Choroid plexus epithelial cell (primary cell): ENCODE measurements at regions not wholly inside any gene's neighbourhood (a gene's known extent, or its start where the extent isn't known, plus 50 kb on each side); places are given as distances from the start of the nearest gene placed in this dataset.

ENCODE experiments used
- DNase-seq: peaks from one replicate; pipeline ENCODE4 v3.0.0-alpha.2; 2010; ENCODE audit warnings: low read depth
- H3K4me3 ChIP-seq: 2 replicates; pipeline ENCODE4 v1.5.1; 2011; ENCODE audit warnings: low read depth, mild to moderate bottlenecking, control low read depth, low read length, moderate library complexity
- TF ChIP-seq, protein P1 (sequence below): conservative IDR thresholded peaks from 2 replicates; pipeline ENCODE4 v1.5.1; 2011; ENCODE audit warnings: low read depth, mild to moderate bottlenecking, control low read depth, inconsistent platforms, low read length, moderate library complexity

- TF ChIP-seq, protein P1, sequence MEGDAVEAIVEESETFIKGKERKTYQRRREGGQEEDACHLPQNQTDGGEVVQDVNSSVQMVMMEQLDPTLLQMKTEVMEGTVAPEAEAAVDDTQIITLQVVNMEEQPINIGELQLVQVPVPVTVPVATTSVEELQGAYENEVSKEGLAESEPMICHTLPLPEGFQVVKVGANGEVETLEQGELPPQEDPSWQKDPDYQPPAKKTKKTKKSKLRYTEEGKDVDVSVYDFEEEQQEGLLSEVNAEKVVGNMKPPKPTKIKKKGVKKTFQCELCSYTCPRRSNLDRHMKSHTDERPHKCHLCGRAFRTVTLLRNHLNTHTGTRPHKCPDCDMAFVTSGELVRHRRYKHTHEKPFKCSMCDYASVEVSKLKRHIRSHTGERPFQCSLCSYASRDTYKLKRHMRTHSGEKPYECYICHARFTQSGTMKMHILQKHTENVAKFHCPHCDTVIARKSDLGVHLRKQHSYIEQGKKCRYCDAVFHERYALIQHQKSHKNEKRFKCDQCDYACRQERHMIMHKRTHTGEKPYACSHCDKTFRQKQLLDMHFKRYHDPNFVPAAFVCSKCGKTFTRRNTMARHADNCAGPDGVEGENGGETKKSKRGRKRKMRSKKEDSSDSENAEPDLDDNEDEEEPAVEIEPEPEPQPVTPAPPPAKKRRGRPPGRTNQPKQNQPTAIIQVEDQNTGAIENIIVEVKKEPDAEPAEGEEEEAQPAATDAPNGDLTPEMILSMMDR: no peak
- H3K4me3 ChIP-seq: no peak overlapping the region
- DNase-seq: no peak
Observed at GRCh38 chr6:168735268-168735949, 294.4 kb downstream of the SMOC2 start.

GRCh38 chr6:168734523-168734922 lies 293.5 kb downstream of the SMOC2 start:
- no peak overlapping the region for H3K4me3 ChIP-seq
- DNase-seq: no peak
- TF ChIP-seq, protein P1: no peak

- no peak overlapping the region for H3K4me3 ChIP-seq
- TF ChIP-seq, protein P1: no peak
- DNase-seq: no peak
Observed at GRCh38 chr6:168732676-168733075, 291.7 kb downstream of the SMOC2 start.

DNA sequence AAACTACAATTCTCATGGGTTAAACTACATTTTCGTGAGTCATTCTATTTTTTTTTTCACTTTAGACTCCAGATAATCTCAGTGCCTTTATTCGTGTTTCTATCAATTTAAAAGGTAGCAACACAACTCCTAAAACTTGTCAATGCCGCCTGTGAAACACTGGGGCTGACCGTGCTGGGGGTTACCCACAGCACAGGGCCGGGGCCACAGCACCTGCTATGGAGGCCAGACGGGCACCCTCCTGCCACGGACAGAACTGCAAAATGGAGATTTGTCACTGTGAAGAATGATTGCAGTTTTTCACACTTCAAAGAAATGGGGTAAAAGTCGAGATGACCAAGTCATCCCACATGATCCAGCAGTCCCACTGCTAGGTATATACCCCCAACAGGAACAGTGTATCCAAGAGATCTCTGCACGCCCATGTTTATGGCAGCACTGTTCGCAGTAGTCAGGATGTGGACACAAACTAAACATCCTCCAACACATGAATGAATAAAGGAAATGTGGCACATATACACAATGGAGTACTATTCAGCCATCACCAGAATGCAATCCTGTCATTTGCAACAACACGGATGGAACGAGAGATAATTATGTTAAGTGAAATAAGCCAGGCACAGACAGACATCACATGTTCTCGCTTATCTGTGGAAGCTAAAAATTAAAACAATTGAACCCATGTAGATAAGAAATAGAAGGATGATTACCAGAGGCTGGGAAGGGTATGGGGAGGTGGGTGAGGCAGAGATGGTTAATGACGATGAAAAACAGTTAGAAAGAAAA lies 290.1 kb downstream of the SMOC2 start:
- H3K4me3 ChIP-seq: no peak overlapping the region
- TF ChIP-seq, protein P1: no peak
- no peak for DNase-seq

DNA sequence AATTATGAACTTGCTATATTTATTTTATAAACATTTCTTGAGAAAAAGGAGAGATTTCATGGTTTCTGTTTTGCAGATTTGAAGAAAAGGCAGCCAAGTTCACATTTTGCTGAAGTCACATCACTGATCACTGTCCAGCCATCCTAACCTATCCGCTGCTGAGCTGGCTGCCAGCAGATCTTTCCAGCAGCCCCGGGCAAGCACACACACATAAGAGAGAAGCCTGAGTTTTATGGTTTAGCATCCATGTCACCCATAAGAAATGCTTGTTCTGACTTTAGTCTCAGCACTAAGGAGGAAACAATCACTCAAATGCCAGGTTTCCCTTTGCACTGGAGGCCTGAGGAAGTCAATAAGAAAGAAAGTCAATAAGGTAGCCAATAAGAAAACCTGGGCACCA lies 287.1 kb downstream of the SMOC2 start:
- TF ChIP-seq, protein P1: no peak
- DNase-seq: no peak

DNA sequence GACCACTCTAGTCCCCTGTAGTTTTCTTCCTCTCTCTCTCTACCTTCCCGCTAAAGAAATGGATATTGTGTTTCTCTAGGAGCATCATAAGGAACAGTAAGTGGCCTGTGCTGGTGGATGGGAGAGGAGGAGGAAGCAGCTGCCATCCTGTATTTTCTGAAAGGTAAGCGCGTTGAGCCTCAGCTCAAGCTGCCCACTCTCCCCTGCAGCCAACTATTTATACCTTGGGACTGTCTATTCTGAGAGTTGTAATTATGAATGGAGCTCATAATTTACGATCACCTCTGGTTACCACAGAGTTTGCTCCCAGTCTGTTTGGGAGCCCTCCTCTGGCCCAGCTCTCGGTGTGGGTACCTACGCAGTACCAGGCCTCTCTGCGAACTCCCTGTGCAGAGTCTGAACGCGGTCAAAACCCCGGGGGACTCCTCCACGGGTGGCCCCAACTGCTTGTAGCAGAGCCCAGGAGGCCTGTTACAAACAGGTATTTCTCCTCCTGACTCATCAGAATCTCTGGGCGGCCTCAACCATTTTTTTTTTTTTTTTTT lies 285.4 kb downstream of the SMOC2 start:
- DNase-seq: no peak
- H3K4me3 ChIP-seq: no peak overlapping the region
- TF ChIP-seq, protein P1: no peak

More for the DNA sequence above, 287.1 kb downstream of the SMOC2 start:
- H3K4me3 ChIP-seq: no peak overlapping the region
